CD4-positive, alpha-beta T cell treated with Interleukin-6 at 100 ng/mL for 8 hours (primary cell): ENCODE measurements at regions not wholly inside any gene's neighbourhood (a gene's known extent, or its start where the extent isn't known, plus 50 kb on each side); places are given as distances from the start of the nearest gene placed in this dataset.
A peak's percentile ranks its signal among the peaks of the same experiment; 100 is the strongest.
"Not testable (repeated sequence)": the region's sequence is repeated elsewhere in the genome, so short reads cannot be mapped to it uniquely, and the experiment has no call there.

Experiments
- DNase-seq: peaks from one replicate; pipeline ENCODE4 v3.0.0-alpha.2; 2020; ENCODE audit warnings: mixed read lengths, low spot score

GRCh38 chr5:39753747-39754146, 329.0 kb upstream of the DAB2 start:
- DNase-seq: not testable (repeated sequence)

GRCh38 chr5:39750661-39751060, 325.9 kb upstream of the DAB2 start:
- no peak for DNase-seq

- DNase-seq: no peak
Measured at GRCh38 chr5:39742916-39743315, 318.1 kb upstream of the DAB2 start.

GRCh38 chr5:39740404-39740803, 315.6 kb upstream of the DAB2 start:
- no peak for DNase-seq

GRCh38 chr5:39732166-39732565, 307.4 kb upstream of the DAB2 start:
- no peak for DNase-seq

GRCh38 chr5:39730699-39731098, 305.9 kb upstream of the DAB2 start:
- DNase-seq: no peak

- DNase-seq: no peak
Measured at GRCh38 chr5:39730006-39730405, 305.2 kb upstream of the DAB2 start.

- DNase-seq: no peak
Measured at GRCh38 chr5:39726467-39726866, 301.7 kb upstream of the DAB2 start.

GRCh38 chr5:39721394-39721793, 296.6 kb upstream of the DAB2 start:
- DNase-seq: no peak

- DNase-seq: no peak
Measured at GRCh38 chr5:39720136-39720535, 295.4 kb upstream of the DAB2 start.

- DNase-seq: no peak
Measured at GRCh38 chr5:39717176-39717897, 292.6 kb upstream of the DAB2 start.

GRCh38 chr5:39716532-39717028, 291.8 kb upstream of the DAB2 start:
- peak; percentile 16 for DNase-seq

- DNase-seq: peak; percentile 26
Measured at GRCh38 chr5:39714036-39714698, 289.4 kb upstream of the DAB2 start.

- no peak for DNase-seq
Measured at GRCh38 chr5:39713250-39713916, 288.6 kb upstream of the DAB2 start.

- no peak for DNase-seq
Measured at GRCh38 chr5:39712316-39713249, 287.8 kb upstream of the DAB2 start.

- no peak for DNase-seq
Measured at GRCh38 chr5:39711821-39712220, 287.0 kb upstream of the DAB2 start.

- DNase-seq: no peak
Measured at GRCh38 chr5:39709032-39709431, 284.3 kb upstream of the DAB2 start.

GRCh38 chr5:39702928-39703327, 278.1 kb upstream of the DAB2 start:
- no peak for DNase-seq

GRCh38 chr5:39700523-39700922, 275.7 kb upstream of the DAB2 start:
- DNase-seq: no peak

GRCh38 chr5:39698838-39699560, 274.2 kb upstream of the DAB2 start:
- DNase-seq: no peak

GRCh38 chr5:39697881-39698280, 273.1 kb upstream of the DAB2 start:
- DNase-seq: no peak
